ENCODE measurements at regions not wholly inside any gene's neighbourhood (a gene's known extent, or its start where the extent isn't known, plus 50 kb on each side); places are given as distances from the start of the nearest gene placed in this dataset.

DNA sequence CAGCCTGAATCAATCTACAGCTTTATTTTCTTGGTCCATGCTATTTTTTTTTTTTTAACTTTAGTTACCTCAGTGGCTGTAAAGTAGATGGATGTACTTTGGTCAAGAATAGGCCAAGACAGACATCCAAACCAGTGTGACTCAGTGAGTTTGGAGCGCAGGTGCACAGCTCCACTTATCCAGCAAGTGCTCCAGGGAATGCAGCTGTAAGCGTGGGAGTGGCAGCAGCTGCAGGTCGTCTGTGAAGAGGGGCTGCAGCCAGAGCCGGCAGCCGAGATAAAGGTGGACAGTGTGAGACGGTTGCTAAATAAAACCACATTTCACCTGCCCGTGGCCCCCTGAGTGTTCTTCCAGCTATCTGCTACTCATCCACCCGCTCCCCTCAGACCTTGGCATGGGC is 1018.7 kb downstream of the AACS start:
- H2AK5ac ChIP-seq (ENCODE audit: insufficient read length, low read length): no peak overlapping the region
- no peak overlapping the region for H2AFZ ChIP-seq (ENCODE audit: low read length)
- no peak overlapping the region for H4K91ac ChIP-seq (ENCODE audit: insufficient read length, low read depth, low read length)
- H3K56ac ChIP-seq (ENCODE audit: insufficient read length, low read depth, low read length): no peak overlapping the region
- H3K27me3 ChIP-seq (ENCODE audit: insufficient read depth, low read length): no peaks in the 10 kb centered on the region
- Mint-ChIP-seq H3K36me3 (ENCODE audit: insufficient read depth in 1 of 3, low read depth in 3 of 3) (peaks cover 0 to 18% (median 3%) of the 10 kb centered on the region in 3 experiments; a peak in 4 of 7 replicates), H3K27me3 (ENCODE audit: low read depth) (peaks cover 2% of the 10 kb centered on the region; the same call in 1 of the 2 replicates), H3K27ac (no peak overlapping the region), H3K4me3 (no peak overlapping the region), H3K9me3 (peaks cover 26 to 27% of the 10 kb centered on the region in 2 experiments), H3K4me1 (peaks cover 8 to 14% of the 10 kb centered on the region in 2 experiments)
- H3K4ac ChIP-seq (ENCODE audit: low read depth, low read length): no peak overlapping the region
- no peak overlapping the region for H3K18ac ChIP-seq (ENCODE audit: insufficient read length, low read depth, low read length)
- no peak overlapping the region for H3K4me2 ChIP-seq (ENCODE audit: insufficient read depth, insufficient read length, low read length)
- H2BK120ac ChIP-seq (ENCODE audit: low read depth, low read length, poor library complexity, severe bottlenecking): no peak overlapping the region
- no peak overlapping the region for H2BK5ac ChIP-seq (ENCODE audit: insufficient read length, low read length)
- no peaks in the 10 kb centered on the region for H3K9me3 ChIP-seq (ENCODE audit: control insufficient read depth, low read depth, low read length)
- TF ChIP-seq CTCF (conservative IDR thresholded peaks at IDR 0.05): no peak
- no peaks in the 10 kb centered on the region for H3K79me1 ChIP-seq (ENCODE audit: insufficient read depth, low read depth, low read length, poor library complexity, severe bottlenecking)
- no peak overlapping the region for H3K23ac ChIP-seq (ENCODE audit: insufficient read length, low read depth, low read length)
- H4K8ac ChIP-seq (replicated peaks; ENCODE audit: insufficient read length, low read depth, low read length): no peak overlapping the region
- no peak for DNase-seq
- no peaks in the 10 kb centered on the region for H3K23me2 ChIP-seq (ENCODE audit: insufficient read length, low read depth, low read length, poor library complexity, severe bottlenecking)
- H3T11ph ChIP-seq (ENCODE audit: low read length): no peak overlapping the region
- H3K4me1 ChIP-seq (ENCODE audit: insufficient read depth, low read length): no peaks in the 10 kb centered on the region; the same call in 1 of the 2 replicates
- no peak overlapping the region for H3K9ac ChIP-seq (ENCODE audit: extremely low read depth, insufficient read length, low read length)
- no peak overlapping the region for H3K14ac ChIP-seq (ENCODE audit: insufficient read depth, low read length)
- no CpG with 5 or more reads among the region's 8 CpGs for WGBS (ENCODE audit: extremely low coverage, insufficient read length, low lambda C conversion rate)
- H4K5ac ChIP-seq (ENCODE audit: insufficient read length, low read depth, low read length): no peak overlapping the region
- no peak overlapping the region for H2BK20ac ChIP-seq (ENCODE audit: low read depth, low read length, poor library complexity, severe bottlenecking)
- no peak overlapping the region for H2BK12ac ChIP-seq (ENCODE audit: insufficient read length, low read depth, low read length)
- no peak overlapping the region for H3K27ac ChIP-seq (ENCODE audit: insufficient read length, low read depth, low read length)
- H2BK15ac ChIP-seq (ENCODE audit: low read depth, low read length): no peak overlapping the region
- no peaks in the 10 kb centered on the region for H3K79me2 ChIP-seq (ENCODE audit: insufficient read depth, low read length)
- no peaks in the 10 kb centered on the region for H4K20me1 ChIP-seq (ENCODE audit: control insufficient read depth, insufficient read depth, insufficient read length)

Data from H9 (cell line).